DMS53 (cell line): ENCODE measurements at regions not wholly inside any gene's neighbourhood (a gene's known extent, or its start where the extent isn't known, plus 50 kb on each side); places are given as distances from the start of the nearest gene placed in this dataset.
A peak's percentile ranks its signal among the peaks of the same experiment; 100 is the strongest.

ENCODE experiments used
- DNase-seq: peaks from one replicate; lab custom pipeline; 2025; lab: John Stamatoyannopoulos, UW

GRCh38 chr18:64620971-64621560, 472.2 kb upstream of the LINC00305 start:
- no peak for DNase-seq

- DNase-seq, result no peak
Measured at GRCh38 chr18:64618390-64618789, 469.5 kb upstream of the LINC00305 start.

- no peak for DNase-seq
Measured at GRCh38 chr18:64615021-64615420, 466.1 kb upstream of the LINC00305 start.

- no peak for DNase-seq
Measured at GRCh38 chr18:64614446-64614845, 465.6 kb upstream of the LINC00305 start.

GRCh38 chr18:64592246-64592645, 443.4 kb upstream of the LINC00305 start:
- no peak for DNase-seq

GRCh38 chr18:64589000-64589399, 440.1 kb upstream of the LINC00305 start:
- DNase-seq, result no peak

GRCh38 chr18:64566456-64566855, 417.6 kb upstream of the LINC00305 start:
- DNase-seq, result peak; percentile 27

GRCh38 chr18:64562651-64563050, 413.8 kb upstream of the LINC00305 start:
- DNase-seq, result no peak

GRCh38 chr18:64546451-64546850, 397.6 kb upstream of the LINC00305 start:
- DNase-seq, result peak; percentile 44

- DNase-seq, result no peak
Measured at GRCh38 chr18:64539847-64540246, 391.0 kb upstream of the LINC00305 start.

GRCh38 chr18:64528646-64529045, 379.8 kb upstream of the LINC00305 start:
- DNase-seq, result no peak

- DNase-seq, result no peak
Measured at GRCh38 chr18:64519201-64519600, 370.3 kb upstream of the LINC00305 start.

GRCh38 chr18:64518191-64518590, 369.3 kb upstream of the LINC00305 start:
- no peak for DNase-seq

GRCh38 chr18:64513401-64513800, 364.5 kb upstream of the LINC00305 start:
- no peak for DNase-seq

GRCh38 chr18:64490207-64490606, 341.3 kb upstream of the LINC00305 start:
- no peak for DNase-seq

- no peak for DNase-seq
Measured at GRCh38 chr18:64488698-64489097, 339.8 kb upstream of the LINC00305 start.

GRCh38 chr18:64474773-64475172, 325.9 kb upstream of the LINC00305 start:
- DNase-seq, result peak; percentile 40

- DNase-seq, result no peak
Measured at GRCh38 chr18:64474255-64474654, 325.4 kb upstream of the LINC00305 start.

GRCh38 chr18:64449434-64449833, 300.5 kb upstream of the LINC00305 start:
- no peak for DNase-seq

GRCh38 chr18:64444819-64445218, 295.9 kb upstream of the LINC00305 start:
- DNase-seq, result peak; percentile 78

- no peak for DNase-seq
Measured at GRCh38 chr18:64438178-64438577, 289.3 kb upstream of the LINC00305 start.

GRCh38 chr18:64436111-64436510, 287.2 kb upstream of the LINC00305 start:
- DNase-seq, result peak; percentile 18

GRCh38 chr18:64419156-64419555, 270.3 kb upstream of the LINC00305 start:
- no peak for DNase-seq

- no peak for DNase-seq
Measured at GRCh38 chr18:64416990-64417389, 268.1 kb upstream of the LINC00305 start.

- DNase-seq, result no peak
Measured at GRCh38 chr18:64415218-64415617, 266.3 kb upstream of the LINC00305 start.
